Ectodermal cell (in vitro differentiated cells): ENCODE measurements at regions not wholly inside any gene's neighbourhood (a gene's known extent, or its start where the extent isn't known, plus 50 kb on each side); places are given as distances from the start of the nearest gene placed in this dataset.

Source experiments
- H3K27ac ChIP-seq: 2 replicates; pipeline ENCODE4 v1.7.0; 2013; ENCODE audit warnings: mild to moderate bottlenecking, low read depth, low read length; ENCODE audit not compliant: insufficient read depth, poor library complexity, severe bottlenecking
- H3K27me3 ChIP-seq: 2 replicates; pipeline ENCODE4 v1.7.0; 2013; ENCODE audit warnings: mild to moderate bottlenecking, low read length; ENCODE audit not compliant: insufficient read depth, control insufficient read depth, poor library complexity, severe bottlenecking
- H3K36me3 ChIP-seq: one replicate; pipeline ENCODE4 v1.7.0; 2013; ENCODE audit warnings: low read length; ENCODE audit not compliant: control insufficient read depth, insufficient read depth
- H3K4me1 ChIP-seq: one replicate; pipeline ENCODE4 v1.7.0; 2013; ENCODE audit warnings: low read length; ENCODE audit not compliant: control insufficient read depth, insufficient read depth
- H3K4me3 ChIP-seq: 2 replicates; pipeline ENCODE4 v1.7.0; 2013; ENCODE audit warnings: low read depth, low read length, control low read depth; ENCODE audit not compliant: insufficient read depth
- H3K9me3 ChIP-seq: 2 replicates; pipeline ENCODE4 v1.7.0; 2013; ENCODE audit warnings: mild to moderate bottlenecking, low read length, moderate library complexity; ENCODE audit not compliant: control insufficient read depth
- WGBS, 2 experiments: methylation state at CpG; one replicate each; pipeline ENCODE4 v1.1.7; 2013; ENCODE audit warnings: missing lambda C conversion rate in 2 of 2; 5-methylcytosine and 5-hydroxymethylcytosine counted together

DNA sequence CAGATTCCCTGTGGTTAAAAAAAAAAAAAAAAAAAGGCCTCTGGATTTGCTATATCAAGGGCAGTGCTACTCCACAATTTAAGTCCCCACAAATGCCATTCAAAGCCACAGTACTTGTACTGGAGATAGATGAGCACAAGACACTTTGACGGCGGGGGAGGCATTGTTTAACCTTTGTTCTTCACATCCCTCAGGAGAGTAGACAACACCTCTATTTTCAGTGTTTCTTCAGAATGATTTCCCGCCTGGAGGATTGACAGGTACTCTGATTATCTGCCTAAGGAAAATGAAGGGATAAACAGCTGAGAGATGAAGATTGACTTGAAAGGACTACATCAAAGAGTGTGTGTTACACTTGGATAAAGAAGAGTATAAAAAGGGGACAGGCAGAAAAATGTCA is 58.7 kb downstream of the OTOL1 start:
- no peaks in the 10 kb centered on the region for H3K27me3 ChIP-seq
- 80 to 82% methylated on average over 3 of the region's 3 CpGs for WGBS, 2 experiments
- H3K36me3 ChIP-seq = no peaks in the 10 kb centered on the region
- no peak overlapping the region for H3K27ac ChIP-seq
- no peak overlapping the region for H3K4me3 ChIP-seq
- H3K9me3 ChIP-seq = no peaks in the 10 kb centered on the region
- H3K4me1 ChIP-seq = peaks cover 19% of the 10 kb centered on the region

DNA sequence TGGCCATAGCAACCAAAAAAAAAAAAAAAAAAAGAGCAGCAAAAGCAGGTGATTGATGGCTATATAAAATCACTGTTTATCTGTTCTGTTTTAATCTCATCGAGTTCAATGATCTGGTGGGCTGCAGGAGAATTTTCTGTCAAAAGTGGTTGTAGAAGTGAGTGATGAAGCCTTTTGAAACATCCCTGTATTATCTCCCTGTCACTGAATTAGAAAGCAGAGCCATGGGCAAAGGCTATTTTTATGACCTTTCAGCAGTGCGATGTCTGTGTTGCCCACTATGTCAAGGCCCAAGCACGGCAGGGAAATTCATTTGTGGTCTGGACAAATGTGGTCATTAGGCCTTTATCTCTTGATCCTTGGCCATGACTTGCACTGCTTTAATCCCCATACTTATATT is 59.9 kb downstream of the OTOL1 start:
- Histone ChIP-seq H3K9me3 (no peaks in the 10 kb centered on the region), H3K27me3 (no peaks in the 10 kb centered on the region), H3K4me3 (no peak overlapping the region), H3K27ac (no peak overlapping the region), H3K36me3 (no peaks in the 10 kb centered on the region), H3K4me1 (peaks cover 19% of the 10 kb centered on the region)
- 97 to 99% methylated on average over 3 of the region's 3 CpGs for WGBS, 2 experiments

DNA sequence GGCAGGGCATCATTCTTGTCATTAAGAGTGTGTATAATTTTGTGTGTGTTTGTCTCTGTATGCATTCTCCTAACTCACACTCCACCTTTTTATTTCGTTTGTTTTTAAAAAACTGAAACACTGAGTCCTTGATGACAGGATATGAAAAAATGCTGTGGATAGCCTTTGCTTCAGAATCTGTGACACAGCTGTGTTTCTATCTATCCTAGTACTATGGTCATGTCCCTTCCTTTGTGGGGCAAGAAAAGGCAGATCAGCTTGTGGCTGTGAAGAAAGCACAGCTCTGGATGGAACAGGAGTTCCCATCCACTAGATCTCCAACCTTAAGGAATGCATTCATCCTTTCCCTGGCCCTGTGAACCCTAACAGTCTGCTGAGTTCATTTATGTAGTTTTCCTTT is 60.3 kb downstream of the OTOL1 start:
- Histone ChIP-seq H3K27ac (no peak overlapping the region), H3K27me3 (no peaks in the 10 kb centered on the region), H3K9me3 (no peaks in the 10 kb centered on the region), H3K36me3 (no peaks in the 10 kb centered on the region), H3K4me1 (peaks cover 19% of the 10 kb centered on the region), H3K4me3 (no peak overlapping the region)
- 100% methylated on average over 1 of the region's 1 CpG; no CpG with 5 or more reads in 1 of the 2 experiments for WGBS, 2 experiments

DNA sequence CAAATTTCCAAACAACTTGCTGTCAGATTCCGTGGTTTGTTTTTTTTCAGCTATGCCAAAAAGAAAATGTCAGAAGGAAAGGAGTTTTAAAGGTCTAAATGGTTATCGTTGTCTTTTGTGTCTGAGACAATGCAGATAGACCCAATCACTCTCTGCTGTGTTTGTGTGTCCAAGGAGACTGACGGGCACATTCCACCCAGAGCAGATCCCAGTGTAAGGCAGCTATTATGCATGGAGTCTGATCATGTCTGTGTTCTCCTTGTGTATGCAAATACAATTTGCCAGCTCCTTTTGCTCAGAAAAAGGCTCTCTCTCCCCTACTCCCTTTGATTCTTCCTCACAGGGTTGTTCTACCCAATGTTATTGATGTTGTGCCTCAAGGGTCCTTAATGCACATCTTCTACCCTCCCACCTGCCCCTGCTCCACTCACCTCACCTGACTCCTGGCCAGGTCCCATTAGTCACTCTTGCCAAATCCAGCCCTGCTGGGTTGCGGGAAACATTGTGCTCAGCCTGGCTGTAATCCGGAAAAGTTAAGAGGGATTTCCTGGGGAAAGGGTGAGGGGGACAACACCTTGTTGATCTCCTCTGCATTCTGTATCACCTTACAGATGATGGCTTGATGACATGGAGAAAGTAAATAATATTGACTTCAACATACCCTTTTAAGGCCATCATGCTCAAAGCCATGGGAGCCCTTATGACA is 61.0 kb downstream of the OTOL1 start:
- Histone ChIP-seq H3K27me3 (no peaks in the 10 kb centered on the region), H3K9me3 (no peaks in the 10 kb centered on the region), H3K27ac (no peak overlapping the region), H3K36me3 (no peaks in the 10 kb centered on the region), H3K4me3 (no peak overlapping the region), H3K4me1 (peaks cover 18% of the 10 kb centered on the region)
- WGBS, 2 experiments = 84 to 90% methylated on average over 4 to 5 of the region's 5 CpGs

DNA sequence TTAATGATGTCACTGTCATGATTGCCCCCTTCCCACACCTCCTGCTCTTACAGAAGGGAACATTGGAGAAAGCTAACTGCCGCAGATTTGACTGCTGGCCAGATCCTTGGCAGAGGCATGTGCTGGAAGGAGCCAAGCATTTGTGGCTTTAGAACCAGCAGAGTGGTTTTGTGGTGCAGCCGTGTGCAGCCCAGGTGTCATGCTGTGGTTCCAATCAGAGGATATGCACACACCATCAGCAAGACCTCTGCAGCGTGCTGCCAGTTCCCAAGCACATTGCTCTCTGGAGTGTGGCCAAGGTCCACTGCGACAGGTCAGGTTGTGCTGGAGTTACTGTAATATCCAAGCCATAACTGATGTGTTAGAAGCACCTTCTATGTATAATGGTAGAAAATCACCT is 61.6 kb downstream of the OTOL1 start:
- Histone ChIP-seq H3K27me3 (no peaks in the 10 kb centered on the region), H3K36me3 (no peaks in the 10 kb centered on the region), H3K27ac (no peak overlapping the region), H3K9me3 (no peaks in the 10 kb centered on the region), H3K4me3 (no peak overlapping the region), H3K4me1 (peaks cover 12% of the 10 kb centered on the region)
- 94 to 97% methylated on average over 4 of the region's 4 CpGs for WGBS, 2 experiments

DNA sequence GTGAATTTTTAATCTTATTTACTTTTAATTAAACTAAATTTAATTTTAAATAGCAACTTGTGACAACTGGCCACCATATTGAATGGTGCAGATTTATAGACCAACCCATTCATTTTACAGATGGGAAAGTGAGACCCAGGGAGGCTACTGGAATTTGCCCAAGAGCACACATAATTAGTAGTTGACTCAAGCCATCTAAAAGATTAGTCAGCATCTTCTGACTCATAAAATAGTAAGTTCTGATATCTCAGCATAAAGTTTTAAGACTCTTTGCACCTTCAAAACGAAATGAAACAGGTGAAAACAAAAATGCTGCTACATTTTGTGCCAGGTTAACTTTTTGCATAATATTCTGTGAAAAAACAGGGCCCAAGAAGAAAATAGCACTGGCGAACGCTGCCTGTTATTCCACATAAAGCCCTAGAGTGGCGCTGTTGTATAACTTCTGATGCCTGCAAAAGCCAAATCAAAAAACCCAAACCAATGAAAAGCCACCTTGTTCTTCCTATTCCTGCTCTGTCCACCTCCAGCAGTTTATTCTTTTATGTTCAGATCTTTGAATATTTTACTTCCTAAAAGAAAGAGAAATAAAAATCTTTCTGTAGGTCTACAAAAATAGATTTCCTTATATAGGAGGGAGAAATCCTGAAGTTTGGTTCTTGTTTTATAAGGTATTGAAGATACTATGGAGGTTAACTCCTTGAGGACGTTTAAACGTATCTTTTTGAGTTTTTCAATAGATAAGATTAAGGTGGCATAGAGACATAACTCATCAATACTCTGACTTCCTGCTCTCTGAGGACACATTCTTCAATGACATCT is 62.8 kb downstream of the OTOL1 start:
- H3K27me3 ChIP-seq = no peaks in the 10 kb centered on the region
- WGBS, 2 experiments = 28 to 32% methylated on average over 6 of the region's 6 CpGs
- H3K4me3 ChIP-seq = no peak overlapping the region
- no peaks in the 10 kb centered on the region for H3K9me3 ChIP-seq
- H3K36me3 ChIP-seq = no peaks in the 10 kb centered on the region
- H3K27ac ChIP-seq = no peak overlapping the region
- peaks cover 11% of the 10 kb centered on the region for H3K4me1 ChIP-seq

DNA sequence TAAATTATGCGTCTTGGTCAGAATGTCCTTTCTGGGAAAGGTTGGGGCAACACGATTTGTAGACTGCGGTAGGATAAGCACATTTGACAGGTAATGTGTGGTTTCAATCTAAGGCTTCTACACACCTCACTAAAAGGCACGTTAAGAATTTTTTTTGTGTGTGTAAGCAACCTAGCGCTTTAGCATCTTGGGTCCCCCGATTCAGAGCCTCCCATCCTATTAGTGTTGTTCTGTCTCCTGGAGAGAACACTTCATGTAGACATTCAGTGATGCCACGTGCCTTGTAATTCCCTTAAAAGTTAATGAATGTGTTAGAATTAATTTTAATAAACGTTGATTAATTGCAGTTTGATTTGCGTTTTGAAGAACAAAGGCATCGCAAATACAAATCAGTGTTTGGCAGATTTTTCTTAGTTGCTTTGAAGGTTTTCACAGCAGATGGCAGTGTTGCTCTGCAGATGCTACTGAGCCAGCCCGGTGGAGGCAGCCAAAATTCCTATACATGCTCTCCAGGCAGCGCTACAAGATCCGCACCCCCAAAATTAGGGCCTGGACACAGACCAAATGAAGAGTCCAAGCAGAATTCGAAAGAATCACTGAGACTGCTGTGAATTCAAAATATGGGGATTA is 63.5 kb downstream of the OTOL1 start:
- H3K27me3 ChIP-seq = no peaks in the 10 kb centered on the region
- H3K27ac ChIP-seq = no peak overlapping the region
- no peak overlapping the region for H3K4me3 ChIP-seq
- H3K4me1 ChIP-seq = peaks cover 4% of the 10 kb centered on the region
- H3K9me3 ChIP-seq = no peaks in the 10 kb centered on the region
- H3K36me3 ChIP-seq = no peaks in the 10 kb centered on the region
- 41 to 42% methylated on average over 13 to 14 of the region's 14 CpGs for WGBS, 2 experiments

DNA sequence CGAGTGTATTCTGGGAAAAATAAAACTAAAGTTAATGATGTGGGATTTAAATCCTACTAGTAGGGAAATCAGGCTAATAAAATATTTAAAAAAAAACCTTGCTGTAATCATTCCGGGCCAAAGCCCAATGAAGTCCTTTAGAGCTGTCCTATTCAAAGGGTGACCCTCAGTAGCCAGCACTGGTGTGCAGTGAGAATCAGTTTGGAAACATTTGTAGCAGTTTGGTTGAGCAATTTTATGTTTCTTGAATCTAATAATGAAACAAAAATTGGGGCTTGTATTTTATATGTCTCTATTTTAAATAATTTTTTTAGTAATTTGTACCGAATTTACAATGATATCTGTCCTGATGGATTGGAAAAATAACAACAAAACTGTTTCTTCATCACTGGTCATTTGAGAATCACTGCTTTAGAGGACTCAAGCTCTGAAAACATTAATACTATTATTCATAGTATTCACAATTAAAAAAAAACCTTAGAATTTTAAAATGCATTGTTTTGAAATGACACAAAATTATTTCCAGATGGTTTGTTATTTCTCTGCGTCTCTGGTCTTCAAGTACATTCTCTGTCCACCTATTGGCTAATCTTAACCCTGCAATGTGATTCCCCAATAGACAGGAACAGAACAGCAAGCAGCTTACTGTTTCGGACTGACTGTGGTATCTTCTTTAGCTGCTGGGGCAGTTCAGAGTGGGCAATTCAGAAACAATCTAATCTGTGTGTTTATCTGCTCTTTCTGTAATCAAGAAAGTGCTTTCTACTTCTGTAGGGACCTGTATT is 71.2 kb downstream of the OTOL1 start:
- Histone ChIP-seq H3K4me3 (no peak overlapping the region), H3K36me3 (no peaks in the 10 kb centered on the region), H3K27ac (no peak overlapping the region), H3K27me3 (no peaks in the 10 kb centered on the region), H3K9me3 (no peaks in the 10 kb centered on the region), H3K4me1 (no peaks in the 10 kb centered on the region)
- WGBS, 2 experiments = 91% methylated on average over 4 of the region's 5 CpGs

DNA sequence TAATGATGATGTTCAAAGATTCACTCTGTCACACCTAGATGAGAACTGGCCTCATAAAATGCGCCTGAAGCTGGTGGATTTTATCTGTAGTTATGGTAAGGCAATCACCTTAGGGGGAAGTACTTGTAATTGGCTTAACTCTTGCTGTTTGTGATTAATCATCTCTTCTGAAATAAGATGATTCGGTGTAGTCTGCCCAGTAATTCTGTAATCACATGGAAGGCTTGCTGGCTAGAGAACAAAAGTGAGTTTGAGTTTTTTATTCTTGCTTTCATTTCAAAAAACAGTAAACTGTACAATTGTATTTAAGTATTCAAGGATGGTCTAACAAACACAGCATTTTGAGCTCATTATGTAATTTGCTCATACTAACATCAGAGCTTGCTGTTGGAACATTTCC is 72.1 kb downstream of the OTOL1 start:
- no peaks in the 10 kb centered on the region for H3K4me1 ChIP-seq
- no peaks in the 10 kb centered on the region for H3K9me3 ChIP-seq
- 91 to 93% methylated on average over 2 of the region's 2 CpGs for WGBS, 2 experiments
- no peaks in the 10 kb centered on the region for H3K27me3 ChIP-seq
- H3K36me3 ChIP-seq = no peaks in the 10 kb centered on the region
- H3K27ac ChIP-seq = no peak overlapping the region
- H3K4me3 ChIP-seq = no peak overlapping the region

DNA sequence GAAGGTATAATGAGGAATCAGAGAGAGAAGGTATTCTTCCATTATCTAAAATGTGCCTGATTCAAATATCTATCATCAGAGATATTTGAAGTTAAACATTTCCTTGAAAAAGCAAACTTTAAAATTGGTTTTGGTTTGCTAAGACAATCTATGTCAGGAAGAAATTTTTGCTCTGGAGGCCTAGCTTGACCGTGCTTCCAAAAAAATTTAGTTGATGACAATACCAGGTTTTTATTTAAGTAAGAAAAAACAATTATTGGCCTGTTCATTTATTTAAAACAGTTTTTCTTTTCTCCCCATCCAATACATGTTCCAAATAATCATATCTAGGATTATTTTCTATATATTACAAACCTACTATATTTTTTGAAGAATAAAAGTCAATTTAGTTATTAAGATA is 75.3 kb downstream of the OTOL1 start:
- H3K9me3 ChIP-seq = no peaks in the 10 kb centered on the region
- H3K36me3 ChIP-seq = no peaks in the 10 kb centered on the region
- H3K4me3 ChIP-seq = no peak overlapping the region
- no peaks in the 10 kb centered on the region for H3K27me3 ChIP-seq
- 100% methylated on average over 1 of the region's 1 CpG for WGBS, 2 experiments
- no peaks in the 10 kb centered on the region for H3K4me1 ChIP-seq
- H3K27ac ChIP-seq = no peak overlapping the region
